Heart right ventricle (tissue), 16 donors: ENCODE measurements at regions not wholly inside any gene's neighbourhood (a gene's known extent, or its start where the extent isn't known, plus 50 kb on each side); places are given as distances from the start of the nearest gene placed in this dataset.

ENCODE experiments used
- ATAC-seq, 8 donors: fragments of 200-7000 bp; cut with Tn5 transposase; one replicate each; pipeline ENCODE4 v1.9.1; 2020; ENCODE audit warnings: mild to moderate bottlenecking in 8 of 8, moderate library complexity in 8 of 8, moderate number of reproducible peaks in 1 of 8
- DNase-seq, 2 donors: peaks; one replicate each; pipeline ENCODE4 v3.0.0-alpha.2; 2020
- H3K27ac ChIP-seq, 10 donors: fragments of 200-600 bp; sonication (generic) in 2 of 10; one replicate each; pipeline versions ENCODE4 v1.5.0 to v1.8.0; 2020 to 2022; ENCODE audit warnings: mild to moderate bottlenecking in 3 of 10
- H3K27me3 ChIP-seq, 7 donors: fragments of 200-600 bp; one replicate each; pipeline ENCODE4 v1.8.0; 2021 to 2022; ENCODE audit warnings: mild to moderate bottlenecking in 2 of 7
- H3K36me3 ChIP-seq, 9 donors: fragments of 200-600 bp; sonication (generic) in 1 of 9; one replicate each; pipeline versions ENCODE4 v1.5.0 to v1.8.0; 2020 to 2022; ENCODE audit warnings: mild to moderate bottlenecking in 2 of 9
- H3K4me1 ChIP-seq, 9 donors: fragments of 200-600 bp; sonication (generic) in 1 of 9; one replicate each; pipeline versions ENCODE4 v1.5.0 to v1.8.0; 2020 to 2022; ENCODE audit warnings: mild to moderate bottlenecking in 4 of 9
- H3K4me3 ChIP-seq, 10 donors: fragments of 200-600 bp; sonication (generic) in 2 of 10; one replicate each; pipeline versions ENCODE4 v1.5.0 to v1.8.0; 2020 to 2022; ENCODE audit warnings: mild to moderate bottlenecking in 7 of 10, moderate library complexity in 2 of 10
- H3K9me3 ChIP-seq, 11 donors: fragments of 200-600 bp in 10 of 11; sonication (generic) in 2 of 11; one replicate each; pipeline versions ENCODE4 v1.5.0 to v1.8.0; 2013 to 2022; ENCODE audit warnings: mild to moderate bottlenecking in 2 of 11, control low read depth in 1 of 11, moderate library complexity in 1 of 11
- WGBS, 2 donors: extraction: QIAGEN DNeasy Blood & Tissue Kit; methylation state at CpG; one replicate each; pipeline ENCODE4 v1.1.7; 2013; ENCODE audit warnings: inconsistent platforms in 1 of 2; 5-methylcytosine and 5-hydroxymethylcytosine counted together
- intact Hi-C, 10 donors: fragments of 100-400 bp; cut with DNase I; formaldehyde crosslinking; loops; one replicate each; pipeline versions ENCODE4 v1.11.1 to v1.14.2; 2022
- TF ChIP-seq, protein P1 (sequence below), 9 donors: fragments of 200-600 bp; sonication (generic) in 2 of 9; IDR thresholded peaks; one replicate each; pipeline versions ENCODE4 v1.5.0 to v1.8.0; 2021 to 2022; ENCODE audit warnings: antibody characterized with exemption in 9 of 9, mild to moderate bottlenecking in 5 of 9, moderate library complexity in 1 of 9
- donor health status: Arrhythmogenic right ventricular cardiomyopathy.
- donor health status: ischemic (EF 13 %, LVEDD 7.1; RV severe dilation, severe dysfunction).
- donor health status: healthy with polysubstance abuse.
- donor health status: DM: no; HTN: yes; CAD: no.
- donor health status: DM: no; HTN: no; CAD: no.
- donor health status: ischemic (EF 25% LVEDD 6.9; RV normal size, moderate dysfunction).
- donor health status: ischemic (EF 25% LVEDD 5.7; RV mildly dilated, moderate dysfunction).
- donor health status: healthy.
- donor health status: DM: yes; HTN: yes; CAD: no.
- donor health status: Ischemic cardiomyopathy.
- donor health status: ischemic (EF 35%, LVEDD 5.7; RV mildly dilated, moderate dysfunction).
- donor health status: nonischemic (EF 11% LVEDD 7.7; RV severe dilation, severe dysfunction).
- donor health status: DM: yes; HTN: yes; CAD: no.
- donor health status: PGD.
- donor health status: ischemic (EF 29% LVEDD 5.4; RV normal size, mild dysfunction).
- donor health status: nonischemic (EF 23%, LVEDD 6.1; RV moderate dilation, normal function).

DNA sequence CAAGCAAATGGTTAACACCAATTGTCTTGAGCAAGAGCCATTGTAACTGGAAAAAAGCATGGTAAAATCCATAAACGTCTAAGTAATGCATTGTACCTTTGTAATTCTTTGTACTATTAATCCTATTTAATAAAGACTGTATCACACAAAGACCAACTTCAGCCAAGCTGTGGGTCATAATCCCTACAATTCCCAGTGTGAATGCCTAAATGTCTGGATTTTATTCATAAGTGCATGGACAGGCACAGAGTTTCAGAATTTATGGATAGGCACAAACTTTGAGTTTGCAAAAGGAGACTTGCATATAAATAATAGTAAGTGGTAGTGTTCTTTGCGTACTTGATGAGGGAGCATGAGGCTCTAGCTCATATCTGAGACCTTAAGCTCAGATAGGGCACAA lies 1280.2 kb upstream of the WWC1 start:
- Histone ChIP-seq H3K4me1 (no peaks in the 10 kb centered on the region), H3K4me3 (no peak overlapping the region), H3K9me3 (no peaks in the 10 kb centered on the region), H3K27ac (no peak overlapping the region), H3K27me3 (no peaks in the 10 kb centered on the region), H3K36me3 (no peaks in the 10 kb centered on the region)
- ATAC-seq (no peak), DNase-seq (no peak)
- TF ChIP-seq, protein P1, sequence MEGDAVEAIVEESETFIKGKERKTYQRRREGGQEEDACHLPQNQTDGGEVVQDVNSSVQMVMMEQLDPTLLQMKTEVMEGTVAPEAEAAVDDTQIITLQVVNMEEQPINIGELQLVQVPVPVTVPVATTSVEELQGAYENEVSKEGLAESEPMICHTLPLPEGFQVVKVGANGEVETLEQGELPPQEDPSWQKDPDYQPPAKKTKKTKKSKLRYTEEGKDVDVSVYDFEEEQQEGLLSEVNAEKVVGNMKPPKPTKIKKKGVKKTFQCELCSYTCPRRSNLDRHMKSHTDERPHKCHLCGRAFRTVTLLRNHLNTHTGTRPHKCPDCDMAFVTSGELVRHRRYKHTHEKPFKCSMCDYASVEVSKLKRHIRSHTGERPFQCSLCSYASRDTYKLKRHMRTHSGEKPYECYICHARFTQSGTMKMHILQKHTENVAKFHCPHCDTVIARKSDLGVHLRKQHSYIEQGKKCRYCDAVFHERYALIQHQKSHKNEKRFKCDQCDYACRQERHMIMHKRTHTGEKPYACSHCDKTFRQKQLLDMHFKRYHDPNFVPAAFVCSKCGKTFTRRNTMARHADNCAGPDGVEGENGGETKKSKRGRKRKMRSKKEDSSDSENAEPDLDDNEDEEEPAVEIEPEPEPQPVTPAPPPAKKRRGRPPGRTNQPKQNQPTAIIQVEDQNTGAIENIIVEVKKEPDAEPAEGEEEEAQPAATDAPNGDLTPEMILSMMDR (IDR thresholded peaks at IDR 0.05): no peak
- intact Hi-C loops: no loop called here
- WGBS, 2 donors: 75 to 78% methylated on average over 2 of the region's 2 CpGs

DNA sequence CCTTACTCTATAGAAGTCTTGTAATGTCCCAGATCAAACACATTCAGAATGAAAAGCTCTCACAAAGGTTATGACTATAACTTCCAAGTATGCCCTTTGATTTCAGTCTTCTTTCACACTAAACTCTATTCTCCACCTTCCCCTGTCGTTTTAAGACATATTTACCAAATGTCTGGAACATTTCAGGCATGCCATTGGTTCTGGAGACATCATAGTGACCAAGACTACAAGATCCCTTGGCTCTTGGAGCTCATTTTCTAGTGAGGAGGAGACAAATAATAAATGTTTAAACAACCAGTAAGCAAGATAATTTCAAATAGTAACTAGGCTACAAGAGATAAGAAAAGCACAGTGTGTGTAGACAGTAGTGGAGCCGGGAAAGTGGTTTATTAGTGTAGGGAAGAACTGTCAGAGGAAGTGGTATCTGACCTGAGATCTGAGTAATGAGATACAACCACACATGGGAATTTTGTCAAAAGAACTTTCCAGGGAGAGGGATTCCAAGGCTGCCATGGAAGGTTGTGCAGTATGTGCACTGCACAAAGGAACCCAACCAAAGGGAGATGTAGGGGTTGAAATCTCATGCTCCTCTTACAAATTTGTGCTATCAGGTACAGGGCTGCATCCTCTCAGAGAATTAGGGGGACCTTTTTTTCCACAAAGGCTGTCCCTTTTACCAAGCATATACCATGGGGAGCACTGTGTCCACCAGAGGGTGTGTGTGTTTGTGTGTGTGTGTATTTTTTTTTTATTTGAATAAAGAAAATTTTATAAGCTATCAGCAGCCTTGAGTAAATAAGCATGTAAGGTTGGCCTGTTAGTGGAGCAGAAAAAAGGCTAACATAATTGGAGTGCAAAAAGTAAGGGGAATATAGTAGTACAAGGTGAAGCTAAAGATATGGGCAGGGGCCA lies 1279.1 kb upstream of the WWC1 start:
- DNase-seq (no peak), ATAC-seq (no peak)
- Histone ChIP-seq H3K36me3 (no peaks in the 10 kb centered on the region), H3K27me3 (no peaks in the 10 kb centered on the region), H3K4me3 (no peak overlapping the region), H3K9me3 (no peaks in the 10 kb centered on the region), H3K4me1 (no peaks in the 10 kb centered on the region), H3K27ac (no peak overlapping the region)
- TF ChIP-seq, protein P1 (IDR thresholded peaks at IDR 0.05): no peak
- 38 to 41% methylated on average over 2 of the region's 2 CpGs for WGBS, 2 donors
- intact Hi-C loops: no loop called here

- DNase-seq (no peak), ATAC-seq (no peak)
- Histone ChIP-seq H3K4me1 (no peaks in the 10 kb centered on the region), H3K9me3 (no peaks in the 10 kb centered on the region), H3K27me3 (no peaks in the 10 kb centered on the region), H3K27ac (no peak overlapping the region), H3K36me3 (no peaks in the 10 kb centered on the region), H3K4me3 (no peak overlapping the region)
- TF ChIP-seq, protein P1 (IDR thresholded peaks at IDR 0.05): no peak
- WGBS, 2 donors: 58 to 59% methylated on average over 5 of the region's 5 CpGs
- intact Hi-C loops: no loop called here
Measured at GRCh38 chr5:167014401-167015056, 1276.9 kb upstream of the WWC1 start.

DNA sequence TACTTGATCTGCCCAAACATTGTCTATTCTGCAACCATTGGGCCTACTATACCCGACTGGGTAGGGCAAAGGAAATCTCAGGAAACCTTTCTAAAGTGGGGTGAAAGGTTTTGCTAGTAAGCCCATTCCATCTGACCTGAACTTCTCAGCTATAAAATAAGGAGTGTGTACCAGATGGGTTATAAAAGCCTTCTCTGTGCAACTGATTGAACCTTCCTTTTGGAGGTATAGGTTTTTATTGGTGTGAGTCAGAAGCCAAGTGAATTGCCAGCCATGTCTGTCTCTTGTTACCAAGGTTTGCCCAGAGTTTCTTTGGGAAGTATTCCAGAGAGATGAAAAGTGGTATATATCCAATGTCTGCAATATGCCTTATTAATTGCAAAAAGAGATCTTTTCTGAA lies 1271.0 kb upstream of the WWC1 start:
- TF ChIP-seq, protein P1 (IDR thresholded peaks at IDR 0.05): no peak
- no peak overlapping the region for H3K27ac ChIP-seq
- WGBS, 2 donors: 56 to 70% methylated on average over 1 of the region's 1 CpG
- ATAC-seq: no peak
- H3K27me3 ChIP-seq: no peaks in the 10 kb centered on the region
- no peaks in the 10 kb centered on the region for H3K9me3 ChIP-seq
- no peak overlapping the region for H3K4me3 ChIP-seq
- DNase-seq: no peak
- no peaks in the 10 kb centered on the region for H3K36me3 ChIP-seq
- intact Hi-C loops: no loop called here
- no peaks in the 10 kb centered on the region for H3K4me1 ChIP-seq
